Gastroesophageal sphincter (tissue), 3 donors: ENCODE measurements at regions not wholly inside any gene's neighbourhood (a gene's known extent, or its start where the extent isn't known, plus 50 kb on each side); places are given as distances from the start of the nearest gene placed in this dataset.

Experiments used
- CTCF ChIP-seq, 4 experiments: fragments of 200-600 bp in 2 of 4; fragments of 450-650 bp in 2 of 4; sonication (generic) in 1 of 4; IDR thresholded peaks; one replicate each; pipeline ENCODE4 v1.5.1; 2017 to 2019; ENCODE audit warnings: antibody characterized with exemption in 4 of 4, mild to moderate bottlenecking in 2 of 4, moderate library complexity in 2 of 4
- EP300 ChIP-seq: sonication (generic); formaldehyde crosslinking; IDR thresholded peaks from one replicate; pipeline ENCODE4 v1.6.1; 2017; ENCODE audit warnings: antibody characterized with exemption, mild to moderate bottlenecking
- POLR2A ChIP-seq, 2 donors: fragments of 450-650 bp; IDR thresholded peaks; one replicate each; pipeline ENCODE4 v1.6.1; 2017; ENCODE audit warnings: antibody characterized with exemption in 2 of 2, mild to moderate bottlenecking in 2 of 2, moderate library complexity in 1 of 2
- POLR2AphosphoS5 ChIP-seq: sonication (generic); formaldehyde crosslinking; IDR thresholded peaks from one replicate; pipeline ENCODE4 v1.6.1; 2017; ENCODE audit warnings: antibody characterized with exemption

- TF ChIP-seq POLR2AphosphoS5 (no peak), CTCF (IDR thresholded peaks at IDR 0.05) (no peak), POLR2A (IDR thresholded peaks at IDR 0.05) (no peak), EP300 (no peak)
Observed at GRCh38 chr21:41635874-41636273, 127.9 kb upstream of the TMPRSS2 start.
